Colon (tissue), 2 donors: ENCODE measurements at regions not wholly inside any gene's neighbourhood (a gene's known extent, or its start where the extent isn't known, plus 50 kb on each side); places are given as distances from the start of the nearest gene placed in this dataset.
"Not testable (repeated sequence)": the region's sequence is repeated elsewhere in the genome, so short reads cannot be mapped to it uniquely, and the experiment has no call there.

Experiments used
- FAIRE-seq: peaks from 2 replicates; lab custom pipeline; 2012; peaks lifted over from hg19 to GRCh38; lab: Jason Lieb, UNC
- donor health status: control.
- donor health status: control.

GRCh38 chr9:79390077-79390698 is 181.6 kb upstream of the TLE4 start:
- no peak for FAIRE-seq

- FAIRE-seq, result no peak
These were observed 180.7 kb upstream of the TLE4 start for GRCh38 chr9:79390781-79391770.

GRCh38 chr9:79395228-79395627 is 176.5 kb upstream of the TLE4 start:
- FAIRE-seq, result no peak

- no peak for FAIRE-seq
These were observed 176.0 kb upstream of the TLE4 start for GRCh38 chr9:79395755-79396154.

GRCh38 chr9:79396168-79396567 is 175.6 kb upstream of the TLE4 start:
- FAIRE-seq, result no peak

GRCh38 chr9:79403495-79403894 is 168.3 kb upstream of the TLE4 start:
- FAIRE-seq, result no peak

GRCh38 chr9:79408200-79408599 is 163.6 kb upstream of the TLE4 start:
- FAIRE-seq, result no peak

GRCh38 chr9:79408617-79409016 is 163.1 kb upstream of the TLE4 start:
- FAIRE-seq, result no peak

- FAIRE-seq, result no peak
These were observed 162.5 kb upstream of the TLE4 start for GRCh38 chr9:79409182-79409823.

- FAIRE-seq, result no peak
These were observed 145.9 kb upstream of the TLE4 start for GRCh38 chr9:79425840-79426239.

- FAIRE-seq, result no peak
These were observed 143.3 kb upstream of the TLE4 start for GRCh38 chr9:79428422-79428821.

- FAIRE-seq, result no peak
These were observed 141.1 kb upstream of the TLE4 start for GRCh38 chr9:79430619-79431018.

- FAIRE-seq, result no peak
These were observed 140.6 kb upstream of the TLE4 start for GRCh38 chr9:79431019-79431679.

GRCh38 chr9:79432485-79432884 is 139.3 kb upstream of the TLE4 start:
- no peak for FAIRE-seq

- no peak for FAIRE-seq
These were observed 138.1 kb upstream of the TLE4 start for GRCh38 chr9:79433703-79434102.

- FAIRE-seq, result not testable (repeated sequence)
These were observed 132.5 kb upstream of the TLE4 start for GRCh38 chr9:79439221-79439620.

- no peak for FAIRE-seq
These were observed 125.0 kb upstream of the TLE4 start for GRCh38 chr9:79446523-79447307.

- FAIRE-seq, result no peak
These were observed 124.5 kb upstream of the TLE4 start for GRCh38 chr9:79447308-79447605.

- FAIRE-seq, result no peak
These were observed 124.0 kb upstream of the TLE4 start for GRCh38 chr9:79447762-79448161.

GRCh38 chr9:79452265-79452664 is 119.5 kb upstream of the TLE4 start:
- no peak for FAIRE-seq

- no peak for FAIRE-seq
These were observed 110.1 kb upstream of the TLE4 start for GRCh38 chr9:79461712-79462111.

- no peak for FAIRE-seq
These were observed 106.6 kb upstream of the TLE4 start for GRCh38 chr9:79465156-79465555.
